ENCODE measurements at regions not wholly inside any gene's neighbourhood (a gene's known extent, or its start where the extent isn't known, plus 50 kb on each side); places are given as distances from the start of the nearest gene placed in this dataset.

- CTCF ChIA-PET = interaction anchor here (0.8 kb wide), 1 partner anchor 808 kb away, joined by 3 read pairs; no protein-coding TSS in a partner anchor
- H3K4me1 ChIP-seq (ENCODE audit: control insufficient read depth, insufficient read depth, low read length) = no peaks in the 10 kb centered on the region
These were observed 115.2 kb upstream of the SNX7 start for GRCh38 chr1:98546319-98546718.

GRCh38 chr1:98538106-98538505, 123.4 kb upstream of the SNX7 start:
- Histone ChIP-seq H3K4me3 (ENCODE audit: low read depth, low read length) (no peak overlapping the region), H3K27ac (ENCODE audit: extremely low read depth, low read depth, low read length) (no peak overlapping the region), H3K9me3 (ENCODE audit: control insufficient read depth, insufficient read depth, low read depth, low read length) (no peaks in the 10 kb centered on the region; the same call in 1 of the 2 replicates), H3K4me1 (ENCODE audit: control insufficient read depth, insufficient read depth, low read length) (no peaks in the 10 kb centered on the region), H3K36me3 (ENCODE audit: control insufficient read depth in 2 of 2, insufficient read depth in 1 of 2, low read length in 2 of 2) (no peaks in the 10 kb centered on the region)
- CTCF ChIA-PET = no interaction called here
- POLR2A ChIA-PET = no interaction called here
- TF ChIP-seq ZNF501 (tag by site-specific recombination; IDR thresholded peaks at IDR 0.05) = no peak
- TF ChIP-seq ZNF280C (tag by site-specific recombination; IDR thresholded peaks at IDR 0.05) = no peak
- TF ChIP-seq REPIN1 (tag by site-specific recombination; IDR thresholded peaks at IDR 0.05; ENCODE audit: low read depth) = no peak
- TF ChIP-seq ZNF664 (tag by site-specific recombination; IDR thresholded peaks at IDR 0.05) = no peak
- TF ChIP-seq BCL6B (tag by site-specific recombination; IDR thresholded peaks at IDR 0.05) = no peak
- TF ChIP-seq ZNF518A (tag by site-specific recombination; conservative IDR thresholded peaks at IDR 0.05; ENCODE audit: low read depth) = no peak
- TF ChIP-seq ZNF580 (tag by site-specific recombination; IDR thresholded peaks at IDR 0.05) = no peak
- TF ChIP-seq ZNF221 (tag by site-specific recombination; IDR thresholded peaks at IDR 0.05; ENCODE audit: borderline replicate concordance) = no peak
- TF ChIP-seq REST (tag by site-specific recombination; IDR thresholded peaks at IDR 0.05) = no peak
- no peak for TF ChIP-seq ZNF146 (tag by site-specific recombination; IDR thresholded peaks at IDR 0.05)
- no peak for TF ChIP-seq ZNF692 (tag by site-specific recombination; IDR thresholded peaks at IDR 0.05)
- no peak for TF ChIP-seq ZNF211 (tag by site-specific recombination; IDR thresholded peaks at IDR 0.05; ENCODE audit: low read depth)
- TF ChIP-seq ZNF335 (tag by site-specific recombination; conservative IDR thresholded peaks at IDR 0.05) = no peak
- no peak for TF ChIP-seq PRDM10 (tag by site-specific recombination; IDR thresholded peaks at IDR 0.05)

More at GRCh38 chr1:98546319-98546718, 115.2 kb upstream of the SNX7 start:
- H3K4me3 ChIP-seq (ENCODE audit: low read depth, low read length) = no peak overlapping the region
- POLR2A ChIA-PET = no interaction called here
- no peak overlapping the region for H3K27ac ChIP-seq (ENCODE audit: extremely low read depth, low read depth, low read length)
- H3K9me3 ChIP-seq (ENCODE audit: control insufficient read depth, insufficient read depth, low read depth, low read length) = no peaks in the 10 kb centered on the region
- TF ChIP-seq SCRT1 (tag by site-specific recombination; IDR thresholded peaks at IDR 0.05; ENCODE audit: borderline replicate concordance) = no peak
- no peak for TF ChIP-seq ZNF585B (tag by site-specific recombination; IDR thresholded peaks at IDR 0.05)
- TF ChIP-seq ZNF529 (tag by site-specific recombination; IDR thresholded peaks at IDR 0.05; ENCODE audit: insufficient replicate concordance) = no peak
- TF ChIP-seq PRDM1 (tag by site-specific recombination; IDR thresholded peaks at IDR 0.05) = no peak
- no peak for TF ChIP-seq YY2 (tag by site-specific recombination; IDR thresholded peaks at IDR 0.05)
- no peak for TF ChIP-seq ZNF112 (tag by site-specific recombination; IDR thresholded peaks at IDR 0.05)
- H3K36me3 ChIP-seq (ENCODE audit: control insufficient read depth in 2 of 2, insufficient read depth in 1 of 2, low read length in 2 of 2) = no peaks in the 10 kb centered on the region
